ENCODE measurements at regions not wholly inside any gene's neighbourhood (a gene's known extent, or its start where the extent isn't known, plus 50 kb on each side); places are given as distances from the start of the nearest gene placed in this dataset.

DNA sequence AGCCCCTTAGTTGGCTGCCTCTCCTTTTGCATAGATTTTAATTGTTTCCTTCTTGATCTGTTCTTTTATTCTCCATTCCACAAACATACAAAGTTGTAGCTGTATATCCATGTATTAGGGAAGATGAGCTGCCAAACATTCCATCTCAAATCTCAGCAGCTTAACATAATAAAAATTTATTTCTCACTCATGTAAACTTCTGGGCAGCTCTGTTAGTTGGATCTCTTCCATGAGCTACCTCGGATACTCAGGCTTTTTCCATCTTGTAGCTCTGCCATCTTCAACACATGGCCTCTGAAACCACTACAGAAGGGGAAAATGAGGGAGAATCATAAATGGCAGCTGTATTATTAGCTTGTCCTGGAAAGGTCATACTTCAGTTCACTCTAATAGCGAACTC is 149.4 kb upstream of the BMP2 start:
- Histone ChIP-seq H3K4me1 (ENCODE audit: control insufficient read depth, extremely low read depth, insufficient read depth, low read length) (peaks cover 7% of the 10 kb centered on the region), H2AFZ (ENCODE audit: control insufficient read depth, low read length) (no peak overlapping the region), H3K27ac (ENCODE audit: control insufficient read depth, insufficient read depth, low read length) (no peak overlapping the region), H3K79me2 (ENCODE audit: control insufficient read depth, insufficient read depth, low read length) (no peaks in the 10 kb centered on the region), H3K9me1 (ENCODE audit: control insufficient read depth, extremely low read depth, insufficient read depth, low read length) (no peaks in the 10 kb centered on the region), H3K27me3 (ENCODE audit: control insufficient read depth, extremely low read depth, insufficient read depth, low read length) (no peaks in the 10 kb centered on the region), H4K20me1 (ENCODE audit: control insufficient read depth, extremely low read depth, insufficient read depth, low read length) (no peaks in the 10 kb centered on the region), H3K4me2 (ENCODE audit: control insufficient read depth, extremely low read depth, insufficient read depth, low read depth, low read length) (no peak overlapping the region), H3K36me3 (ENCODE audit: control insufficient read depth in 2 of 2, extremely low read depth in 1 of 2, insufficient read depth in 2 of 2, low read length in 2 of 2) (no peaks in the 10 kb centered on the region), H3K4me3 (ENCODE audit: control insufficient read depth in 2 of 3, extremely low read depth in 1 of 3, insufficient read depth in 2 of 3, low read depth in 1 of 3, low read length in 3 of 3) (no peak overlapping the region), H3K9ac (ENCODE audit: control insufficient read depth, extremely low read depth, insufficient read depth, low read length) (no peak overlapping the region), H3K9me3 (ENCODE audit: control insufficient read depth, low read depth, low read length) (no peaks in the 10 kb centered on the region)
- FAIRE-seq = no peak
- TF ChIP-seq EZH2 (IDR thresholded peaks at IDR 0.05; ENCODE audit: low read length) = no peak
- dilution Hi-C loops (cut with MboI; ENCODE audit: extremely low pct_ligation_motif_present, low sequenced_read_pairs) = no loop called here
- no peak for DNase-seq (ENCODE audit: low read depth, low spot score)

- no peak overlapping the region for H2AFZ ChIP-seq (ENCODE audit: control insufficient read depth, low read length)
- H3K9me3 ChIP-seq (ENCODE audit: control insufficient read depth, low read depth, low read length) = no peaks in the 10 kb centered on the region
- H3K9ac ChIP-seq (ENCODE audit: control insufficient read depth, extremely low read depth, insufficient read depth, low read length) = no peak overlapping the region
- H3K9me1 ChIP-seq (ENCODE audit: control insufficient read depth, extremely low read depth, insufficient read depth, low read length) = no peaks in the 10 kb centered on the region
- no peaks in the 10 kb centered on the region for H4K20me1 ChIP-seq (ENCODE audit: control insufficient read depth, extremely low read depth, insufficient read depth, low read length)
- FAIRE-seq (no peak), DNase-seq (ENCODE audit: low read depth, low spot score) (no peak)
- H3K27me3 ChIP-seq (ENCODE audit: control insufficient read depth, extremely low read depth, insufficient read depth, low read length) = no peaks in the 10 kb centered on the region
- H3K27ac ChIP-seq (ENCODE audit: control insufficient read depth, insufficient read depth, low read length) = no peak overlapping the region
- no peak overlapping the region for H3K4me3 ChIP-seq (ENCODE audit: control insufficient read depth in 2 of 3, extremely low read depth in 1 of 3, insufficient read depth in 2 of 3, low read depth in 1 of 3, low read length in 3 of 3)
- H3K4me1 ChIP-seq (ENCODE audit: control insufficient read depth, extremely low read depth, insufficient read depth, low read length) = peaks cover 11% of the 10 kb centered on the region
- no peaks in the 10 kb centered on the region for H3K79me2 ChIP-seq (ENCODE audit: control insufficient read depth, insufficient read depth, low read length)
- H3K4me2 ChIP-seq (ENCODE audit: control insufficient read depth, extremely low read depth, insufficient read depth, low read depth, low read length) = no peak overlapping the region
- no peaks in the 10 kb centered on the region for H3K36me3 ChIP-seq (ENCODE audit: control insufficient read depth in 2 of 2, extremely low read depth in 1 of 2, insufficient read depth in 2 of 2, low read length in 2 of 2)
- dilution Hi-C loops (cut with MboI; ENCODE audit: extremely low pct_ligation_motif_present, low sequenced_read_pairs) = no loop called here
- no peak for TF ChIP-seq CTCF (optimal IDR thresholded peaks at IDR 0.05 in 1 of 3, IDR thresholded peaks at IDR 0.05 in 1 of 3, conservative IDR thresholded peaks at IDR 0.05 in 1 of 3; ENCODE audit: extremely low read depth in 1 of 3, insufficient read depth in 2 of 3, low read length in 3 of 3)
- no peak for TF ChIP-seq EZH2 (IDR thresholded peaks at IDR 0.05; ENCODE audit: low read length)
Observed at GRCh38 chr20:6616421-6616820, 151.1 kb upstream of the BMP2 start.

DNA sequence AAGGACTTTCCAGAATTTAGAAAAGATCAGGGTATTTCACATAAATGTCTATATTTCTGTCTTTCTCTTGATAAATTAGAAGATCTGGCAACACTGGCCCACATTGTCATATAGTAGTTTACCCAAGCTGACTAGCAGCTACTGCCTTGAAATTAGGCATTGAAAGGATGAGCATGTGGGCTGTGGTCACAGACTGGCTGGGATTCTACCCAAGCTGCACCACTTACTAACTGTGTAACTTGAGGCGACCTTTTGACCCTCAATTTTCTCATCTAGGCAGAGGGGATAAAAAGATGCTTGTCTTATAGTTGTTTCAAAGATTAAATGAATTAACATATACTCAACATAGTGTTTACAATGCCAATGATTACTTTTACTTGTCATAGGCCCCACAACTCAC is 152.7 kb upstream of the BMP2 start:
- Histone ChIP-seq H3K36me3 (ENCODE audit: control insufficient read depth in 2 of 2, extremely low read depth in 1 of 2, insufficient read depth in 2 of 2, low read length in 2 of 2) (no peaks in the 10 kb centered on the region), H3K27ac (ENCODE audit: control insufficient read depth, insufficient read depth, low read length) (no peak overlapping the region), H4K20me1 (ENCODE audit: control insufficient read depth, extremely low read depth, insufficient read depth, low read length) (no peaks in the 10 kb centered on the region), H3K27me3 (ENCODE audit: control insufficient read depth, extremely low read depth, insufficient read depth, low read length) (no peaks in the 10 kb centered on the region), H3K9ac (ENCODE audit: control insufficient read depth, extremely low read depth, insufficient read depth, low read length) (no peak overlapping the region), H3K4me3 (ENCODE audit: control insufficient read depth in 2 of 3, extremely low read depth in 1 of 3, insufficient read depth in 2 of 3, low read depth in 1 of 3, low read length in 3 of 3) (no peak overlapping the region), H3K9me3 (ENCODE audit: control insufficient read depth, low read depth, low read length) (no peaks in the 10 kb centered on the region), H3K4me1 (ENCODE audit: control insufficient read depth, extremely low read depth, insufficient read depth, low read length) (peaks cover 11% of the 10 kb centered on the region), H3K9me1 (ENCODE audit: control insufficient read depth, extremely low read depth, insufficient read depth, low read length) (no peaks in the 10 kb centered on the region), H2AFZ (ENCODE audit: control insufficient read depth, low read length) (no peak overlapping the region), H3K79me2 (ENCODE audit: control insufficient read depth, insufficient read depth, low read length) (no peaks in the 10 kb centered on the region), H3K4me2 (ENCODE audit: control insufficient read depth, extremely low read depth, insufficient read depth, low read depth, low read length) (no peak overlapping the region)
- FAIRE-seq = no peak
- dilution Hi-C loops (cut with MboI; ENCODE audit: extremely low pct_ligation_motif_present, low sequenced_read_pairs) = no loop called here
- no peak for DNase-seq (ENCODE audit: low read depth, low spot score)
- no peak for TF ChIP-seq CTCF (optimal IDR thresholded peaks at IDR 0.05 in 1 of 3, IDR thresholded peaks at IDR 0.05 in 1 of 3, conservative IDR thresholded peaks at IDR 0.05 in 1 of 3; ENCODE audit: extremely low read depth in 1 of 3, insufficient read depth in 2 of 3, low read length in 3 of 3)
- no peak for TF ChIP-seq EZH2 (IDR thresholded peaks at IDR 0.05; ENCODE audit: low read length)

Measured in keratinocyte (primary cell).